ENCODE measurements at regions not wholly inside any gene's neighbourhood (a gene's known extent, or its start where the extent isn't known, plus 50 kb on each side); places are given as distances from the start of the nearest gene placed in this dataset.

DNA sequence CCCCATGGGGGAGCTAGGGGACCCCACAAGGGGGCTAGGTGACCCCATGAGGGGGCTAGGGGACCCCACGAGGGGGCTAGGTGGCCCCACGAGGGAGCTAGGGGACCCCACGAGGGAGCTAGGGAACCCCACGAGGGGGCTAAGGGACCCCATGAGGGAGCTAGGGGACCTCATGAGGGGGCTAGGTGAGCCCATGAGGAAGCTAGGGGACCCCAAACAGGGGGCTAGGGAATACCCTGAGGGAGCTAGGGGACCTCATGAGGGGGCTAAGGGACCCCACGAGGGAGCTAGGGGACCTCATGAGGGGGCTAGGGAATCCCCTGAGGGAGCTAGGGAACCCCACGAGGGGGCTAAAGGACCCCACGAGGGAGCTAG lies 50.5 kb upstream of the DMRTB1 start:
- no peak overlapping the region for H3K27ac ChIP-seq
- TF ChIP-seq ZFX (IDR thresholded peaks at IDR 0.05) = no peak
- TF ChIP-seq, protein P1, sequence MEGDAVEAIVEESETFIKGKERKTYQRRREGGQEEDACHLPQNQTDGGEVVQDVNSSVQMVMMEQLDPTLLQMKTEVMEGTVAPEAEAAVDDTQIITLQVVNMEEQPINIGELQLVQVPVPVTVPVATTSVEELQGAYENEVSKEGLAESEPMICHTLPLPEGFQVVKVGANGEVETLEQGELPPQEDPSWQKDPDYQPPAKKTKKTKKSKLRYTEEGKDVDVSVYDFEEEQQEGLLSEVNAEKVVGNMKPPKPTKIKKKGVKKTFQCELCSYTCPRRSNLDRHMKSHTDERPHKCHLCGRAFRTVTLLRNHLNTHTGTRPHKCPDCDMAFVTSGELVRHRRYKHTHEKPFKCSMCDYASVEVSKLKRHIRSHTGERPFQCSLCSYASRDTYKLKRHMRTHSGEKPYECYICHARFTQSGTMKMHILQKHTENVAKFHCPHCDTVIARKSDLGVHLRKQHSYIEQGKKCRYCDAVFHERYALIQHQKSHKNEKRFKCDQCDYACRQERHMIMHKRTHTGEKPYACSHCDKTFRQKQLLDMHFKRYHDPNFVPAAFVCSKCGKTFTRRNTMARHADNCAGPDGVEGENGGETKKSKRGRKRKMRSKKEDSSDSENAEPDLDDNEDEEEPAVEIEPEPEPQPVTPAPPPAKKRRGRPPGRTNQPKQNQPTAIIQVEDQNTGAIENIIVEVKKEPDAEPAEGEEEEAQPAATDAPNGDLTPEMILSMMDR (conservative IDR thresholded peaks at IDR 0.05) = no peak

DNA sequence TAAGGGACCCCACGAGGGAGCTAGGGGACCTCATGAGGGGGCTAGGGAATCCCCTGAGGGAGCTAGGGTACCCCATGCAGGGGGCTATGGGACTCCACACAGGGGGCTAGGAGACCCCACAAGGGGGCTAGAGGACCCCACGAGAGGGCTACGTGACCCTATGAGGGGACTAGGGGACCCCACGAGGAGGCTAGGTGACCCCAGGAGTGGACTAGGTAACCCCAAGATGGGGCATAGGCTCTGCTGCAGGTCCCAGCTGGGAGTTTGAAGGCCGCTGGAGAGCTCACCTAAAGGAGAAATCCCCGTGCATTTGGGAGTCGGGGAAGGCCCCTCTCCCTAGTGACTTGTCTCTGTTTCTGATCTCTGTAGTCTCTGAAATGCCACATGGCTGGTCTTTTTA lies 50.0 kb upstream of the DMRTB1 start:
- TF ChIP-seq ZFX (IDR thresholded peaks at IDR 0.05) = no peak
- TF ChIP-seq, protein P1 (conservative IDR thresholded peaks at IDR 0.05) = no peak
- H3K27ac ChIP-seq = no peak overlapping the region
